ENCODE measurements at regions not wholly inside any gene's neighbourhood (a gene's known extent, or its start where the extent isn't known, plus 50 kb on each side); places are given as distances from the start of the nearest gene placed in this dataset.

DNA sequence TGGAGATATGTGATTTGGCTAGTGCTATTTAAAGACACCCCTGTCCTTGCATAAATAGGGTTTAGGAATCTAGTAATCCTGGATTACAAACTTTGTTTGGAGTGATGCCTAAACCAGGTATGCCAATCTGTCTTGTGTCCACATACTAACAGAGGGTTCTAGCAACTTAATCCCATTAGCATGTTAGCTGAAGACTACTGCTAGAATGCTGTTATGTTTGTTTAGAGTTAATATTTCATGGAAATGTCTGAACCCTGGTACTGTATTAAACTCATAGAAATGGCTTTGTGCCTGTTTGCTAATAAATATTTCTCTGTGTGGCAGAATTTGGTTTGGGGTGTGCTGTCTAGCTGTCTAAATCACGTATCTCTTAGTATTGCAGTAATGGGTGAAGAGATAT lies 150.8 kb downstream of the PFKFB3 start:
- Histone ChIP-seq H3K27ac (no peak overlapping the region), H3K4me1 (peaks cover 3 to 5% (median 4%) of the 10 kb centered on the region in 4 donors), H3K9me3 (peaks cover 3 to 9% (median 7%) of the 10 kb centered on the region in 4 donors), H3K4me3 (no peak overlapping the region), H3K36me3 (no peaks in the 10 kb centered on the region), H3K27me3 (no peaks in the 10 kb centered on the region)
- no peak for DNase-seq
- 81 to 100% methylated on average over 1 of the region's 1 CpG for WGBS, 2 donors
- TF ChIP-seq POLR2AphosphoS5 (IDR thresholded peaks at IDR 0.05) = no peak
- no peak for TF ChIP-seq CTCF (IDR thresholded peaks at IDR 0.05)
- TF ChIP-seq POLR2A (IDR thresholded peaks at IDR 0.05) = no peak
- no peak for TF ChIP-seq EP300 (IDR thresholded peaks at IDR 0.05)
- ATAC-seq (ENCODE audit: low FRiP score in 2 of 2) = no peak

- H3K4me3 ChIP-seq = no peak overlapping the region
- no peaks in the 10 kb centered on the region for H3K27me3 ChIP-seq
- no peak overlapping the region for H3K27ac ChIP-seq
- H3K4me1 ChIP-seq = no peaks in the 10 kb centered on the region
- no peaks in the 10 kb centered on the region for H3K36me3 ChIP-seq
- no peak for ATAC-seq (ENCODE audit: low FRiP score in 2 of 2)
- TF ChIP-seq POLR2AphosphoS5 (IDR thresholded peaks at IDR 0.05) (no peak), CTCF (IDR thresholded peaks at IDR 0.05) (no peak), EP300 (IDR thresholded peaks at IDR 0.05) (no peak), POLR2A (IDR thresholded peaks at IDR 0.05) (no peak)
- WGBS, 2 donors = 90 to 92% methylated on average over 4 to 5 of the region's 5 CpGs
- no peak for DNase-seq
- H3K9me3 ChIP-seq = peaks cover 3 to 9% (median 7%) of the 10 kb centered on the region in 4 donors
Measured at GRCh38 chr10:6354168-6354772, 151.5 kb downstream of the PFKFB3 start.

GRCh38 chr10:6356280-6356793 lies 153.6 kb downstream of the PFKFB3 start:
- Histone ChIP-seq H3K4me1 (no peaks in the 10 kb centered on the region), H3K4me3 (no peak overlapping the region), H3K27ac (no peak overlapping the region), H3K36me3 (no peaks in the 10 kb centered on the region), H3K9me3 (peaks cover 3 to 12% (median 7%) of the 10 kb centered on the region in 4 donors), H3K27me3 (no peaks in the 10 kb centered on the region)
- no peak for DNase-seq
- WGBS, 2 donors = 70 to 91% methylated on average over 1 of the region's 1 CpG
- no peak for TF ChIP-seq EP300 (IDR thresholded peaks at IDR 0.05)
- TF ChIP-seq POLR2A (IDR thresholded peaks at IDR 0.05) = no peak
- TF ChIP-seq CTCF (IDR thresholded peaks at IDR 0.05) = no peak
- ATAC-seq (ENCODE audit: low FRiP score in 2 of 2) = no peak

GRCh38 chr10:6361869-6362268 lies 159.1 kb downstream of the PFKFB3 start:
- no peak overlapping the region for H3K4me3 ChIP-seq
- no peak overlapping the region for H3K27ac ChIP-seq
- peaks cover 0 to 3% (median 0%) of the 10 kb centered on the region in 4 donors for H3K9me3 ChIP-seq
- no peak for DNase-seq
- WGBS, 2 donors = 55 to 69% methylated on average over 3 of the region's 3 CpGs
- H3K4me1 ChIP-seq = peaks cover 0 to 7% (median 3%) of the 10 kb centered on the region in 4 donors
- no peaks in the 10 kb centered on the region for H3K27me3 ChIP-seq
- TF ChIP-seq POLR2AphosphoS5 (IDR thresholded peaks at IDR 0.05) = no peak
- no peak for TF ChIP-seq POLR2A (IDR thresholded peaks at IDR 0.05)
- TF ChIP-seq EP300 (IDR thresholded peaks at IDR 0.05) = no peak
- no peak for TF ChIP-seq CTCF (IDR thresholded peaks at IDR 0.05)
- H3K36me3 ChIP-seq = no peaks in the 10 kb centered on the region
- no peak for ATAC-seq (ENCODE audit: low FRiP score in 2 of 2)

- DNase-seq (no peak), ATAC-seq (ENCODE audit: low FRiP score in 2 of 2) (no peak)
- H3K27me3 ChIP-seq = no peaks in the 10 kb centered on the region
- H3K36me3 ChIP-seq = no peaks in the 10 kb centered on the region
- no peak overlapping the region for H3K27ac ChIP-seq
- TF ChIP-seq CTCF (IDR thresholded peaks at IDR 0.05) = no peak
- TF ChIP-seq POLR2AphosphoS5 (IDR thresholded peaks at IDR 0.05) = no peak
- TF ChIP-seq EP300 (IDR thresholded peaks at IDR 0.05) = no peak
- no peak for TF ChIP-seq POLR2A (IDR thresholded peaks at IDR 0.05)
- no peak overlapping the region for H3K4me3 ChIP-seq
- H3K4me1 ChIP-seq = peaks cover 0 to 7% (median 3%) of the 10 kb centered on the region in 4 donors
- peaks cover 0 to 3% (median 0%) of the 10 kb centered on the region in 4 donors for H3K9me3 ChIP-seq
Measured at GRCh38 chr10:6362879-6363278, 160.1 kb downstream of the PFKFB3 start.
